ENCODE measurements at regions not wholly inside any gene's neighbourhood (a gene's known extent, or its start where the extent isn't known, plus 50 kb on each side); places are given as distances from the start of the nearest gene placed in this dataset.

- no peak for TF ChIP-seq CTCF (IDR thresholded peaks at IDR 0.05; ENCODE audit: borderline replicate concordance, extremely low read depth, insufficient read depth)
- Histone ChIP-seq H3K27ac (ENCODE audit: low read depth in 2 of 2, low read length in 2 of 2) (no peak overlapping the region), H3K4me3 (ENCODE audit: low read length in 3 of 3) (no peak overlapping the region), H3K27me3 (ENCODE audit: control insufficient read depth, insufficient read depth, low read length) (no peaks in the 10 kb centered on the region), H3K4me1 (ENCODE audit: control insufficient read depth in 2 of 3, insufficient read depth in 2 of 3, low read depth in 1 of 3, low read length in 3 of 3) (no peaks in the 10 kb centered on the region), H3K36me3 (ENCODE audit: control insufficient read depth in 2 of 3, insufficient read depth in 3 of 3, low read length in 3 of 3) (no peaks in the 10 kb centered on the region), H3K9ac (ENCODE audit: low read length in 3 of 3) (no peak overlapping the region), H3K9me3 (ENCODE audit: control insufficient read depth in 2 of 3, insufficient read depth in 1 of 3, low read length in 3 of 3) (no peaks in the 10 kb centered on the region)
- FAIRE-seq (no peak), DNase-seq (no peak)
- intact Hi-C loops (cut with DNase I), result no loop called here
Observed at GRCh38 chr13:56906909-56907308, 233.8 kb upstream of the PRR20A start.

DNA sequence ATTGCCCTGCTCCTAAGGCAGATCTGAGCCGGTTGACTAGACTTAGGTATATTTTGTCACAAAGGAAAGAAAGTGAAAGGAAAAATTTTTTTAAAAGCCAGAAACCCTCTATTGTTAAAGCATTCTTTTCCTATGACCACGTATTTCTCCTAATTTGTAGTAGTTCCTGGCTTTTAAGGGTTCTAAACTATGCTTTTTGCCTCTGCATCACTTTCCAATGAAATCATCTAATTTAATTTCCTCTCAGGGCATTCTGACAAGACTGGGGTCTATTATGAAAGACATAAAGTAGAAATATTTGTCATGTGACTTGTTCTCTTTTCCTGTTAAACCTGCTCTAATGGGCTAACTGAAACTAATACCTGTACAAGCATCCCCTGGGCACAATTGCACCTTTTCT is 233.0 kb upstream of the PRR20A start:
- H3K27ac ChIP-seq (ENCODE audit: low read depth in 2 of 2, low read length in 2 of 2), result no peak overlapping the region
- H3K4me3 ChIP-seq (ENCODE audit: low read length in 3 of 3), result no peak overlapping the region
- no peaks in the 10 kb centered on the region for H3K4me1 ChIP-seq (ENCODE audit: control insufficient read depth in 2 of 3, insufficient read depth in 2 of 3, low read depth in 1 of 3, low read length in 3 of 3)
- no peaks in the 10 kb centered on the region for H3K9me3 ChIP-seq (ENCODE audit: control insufficient read depth in 2 of 3, insufficient read depth in 1 of 3, low read length in 3 of 3)
- H3K9ac ChIP-seq (ENCODE audit: low read length in 3 of 3), result no peak overlapping the region
- no peak for TF ChIP-seq CTCF (IDR thresholded peaks at IDR 0.05; ENCODE audit: borderline replicate concordance, extremely low read depth, insufficient read depth)
- H3K36me3 ChIP-seq (ENCODE audit: control insufficient read depth in 2 of 3, insufficient read depth in 3 of 3, low read length in 3 of 3), result no peaks in the 10 kb centered on the region
- DNase-seq (peak in 2 of 5 donors; percentile 29 to 41), FAIRE-seq (no peak)
- intact Hi-C loops (cut with DNase I), result no loop called here
- no peaks in the 10 kb centered on the region for H3K27me3 ChIP-seq (ENCODE audit: control insufficient read depth, insufficient read depth, low read length)

GRCh38 chr13:56909896-56910600 is 230.7 kb upstream of the PRR20A start:
- no peak overlapping the region for H3K27ac ChIP-seq (ENCODE audit: low read depth in 2 of 2, low read length in 2 of 2)
- H3K9ac ChIP-seq (ENCODE audit: low read length in 3 of 3), result no peak overlapping the region
- TF ChIP-seq CTCF (IDR thresholded peaks at IDR 0.05; ENCODE audit: borderline replicate concordance, extremely low read depth, insufficient read depth), result no peak
- DNase-seq (peak in 1 of 5 donors; percentile 65), FAIRE-seq (no peak)
- no peaks in the 10 kb centered on the region for H3K4me1 ChIP-seq (ENCODE audit: control insufficient read depth in 2 of 3, insufficient read depth in 2 of 3, low read depth in 1 of 3, low read length in 3 of 3)
- intact Hi-C loops (cut with DNase I), result no loop called here
- H3K4me3 ChIP-seq (ENCODE audit: low read length in 3 of 3), result no peak overlapping the region
- H3K36me3 ChIP-seq (ENCODE audit: control insufficient read depth in 2 of 3, insufficient read depth in 3 of 3, low read length in 3 of 3), result no peaks in the 10 kb centered on the region
- no peaks in the 10 kb centered on the region for H3K27me3 ChIP-seq (ENCODE audit: control insufficient read depth, insufficient read depth, low read length)
- H3K9me3 ChIP-seq (ENCODE audit: control insufficient read depth in 2 of 3, insufficient read depth in 1 of 3, low read length in 3 of 3), result no peaks in the 10 kb centered on the region

- intact Hi-C loops (cut with DNase I), result no loop called here
- peak; percentile 94 for FAIRE-seq
Observed at GRCh38 chr13:56917966-56918365, 222.8 kb upstream of the PRR20A start.

More at GRCh38 chr13:56917966-56918365, 222.8 kb upstream of the PRR20A start:
- H3K4me1 ChIP-seq (ENCODE audit: control insufficient read depth in 2 of 3, insufficient read depth in 2 of 3, low read depth in 1 of 3, low read length in 3 of 3), result no peaks in the 10 kb centered on the region
- H3K9ac ChIP-seq (ENCODE audit: low read length in 3 of 3), result no peak overlapping the region
- H3K27me3 ChIP-seq (ENCODE audit: control insufficient read depth, insufficient read depth, low read length), result no peaks in the 10 kb centered on the region
- DNase-seq, result no peak
- TF ChIP-seq CTCF (IDR thresholded peaks at IDR 0.05; ENCODE audit: borderline replicate concordance, extremely low read depth, insufficient read depth), result no peak
- no peak overlapping the region for H3K4me3 ChIP-seq (ENCODE audit: low read length in 3 of 3)
- H3K27ac ChIP-seq (ENCODE audit: low read depth in 2 of 2, low read length in 2 of 2), result no peak overlapping the region
- no peaks in the 10 kb centered on the region for H3K9me3 ChIP-seq (ENCODE audit: control insufficient read depth in 2 of 3, insufficient read depth in 1 of 3, low read length in 3 of 3)
- no peaks in the 10 kb centered on the region for H3K36me3 ChIP-seq (ENCODE audit: control insufficient read depth in 2 of 3, insufficient read depth in 3 of 3, low read length in 3 of 3)

Measured in kidney (tissue), 13 donors.